HG02678 (cell line): ENCODE measurements at regions not wholly inside any gene's neighbourhood (a gene's known extent, or its start where the extent isn't known, plus 50 kb on each side); places are given as distances from the start of the nearest gene placed in this dataset.

Experiments used
- ATAC-seq: cut with Tn5 transposase; IDR thresholded peaks from one replicate; pipeline ENCODE4 v1.9.1; 2021; ENCODE audit warnings: mild to moderate bottlenecking, moderate library complexity; ENCODE audit not compliant: unreplicated experiment

- ATAC-seq = no peak
Observed at GRCh38 chr6:56348578-56348977, 101.2 kb upstream of the COL21A1 start.

GRCh38 chr6:56347526-56347925 lies 100.1 kb upstream of the COL21A1 start:
- no peak for ATAC-seq

GRCh38 chr6:56346958-56347357 lies 99.6 kb upstream of the COL21A1 start:
- no peak for ATAC-seq

- no peak for ATAC-seq
Observed at GRCh38 chr6:56345376-56345995, 98.1 kb upstream of the COL21A1 start.

GRCh38 chr6:56343295-56343694 lies 95.9 kb upstream of the COL21A1 start:
- ATAC-seq = no peak

- no peak for ATAC-seq
Observed at GRCh38 chr6:56339524-56339923, 92.1 kb upstream of the COL21A1 start.

- no peak for ATAC-seq
Observed at GRCh38 chr6:56335726-56336125, 88.3 kb upstream of the COL21A1 start.

- no peak for ATAC-seq
Observed at GRCh38 chr6:56334937-56335336, 87.6 kb upstream of the COL21A1 start.

- no peak for ATAC-seq
Observed at GRCh38 chr6:56329271-56330050, 82.1 kb upstream of the COL21A1 start.

- ATAC-seq = no peak
Observed at GRCh38 chr6:56328728-56329090, 81.3 kb upstream of the COL21A1 start.

- no peak for ATAC-seq
Observed at GRCh38 chr6:56327946-56328727, 80.8 kb upstream of the COL21A1 start.

GRCh38 chr6:56324396-56324795 lies 77.0 kb upstream of the COL21A1 start:
- no peak for ATAC-seq

- ATAC-seq = no peak
Observed at GRCh38 chr6:56318851-56319250, 71.5 kb upstream of the COL21A1 start.

- peak; percentile 59 for ATAC-seq
Observed at GRCh38 chr6:56314683-56315523, 67.5 kb upstream of the COL21A1 start.

- ATAC-seq = no peak
Observed at GRCh38 chr6:56311533-56312448, 64.4 kb upstream of the COL21A1 start.

GRCh38 chr6:56311061-56311460 lies 63.7 kb upstream of the COL21A1 start:
- ATAC-seq = no peak

- no peak for ATAC-seq
Observed at GRCh38 chr6:56310241-56310640, 62.9 kb upstream of the COL21A1 start.

- no peak for ATAC-seq
Observed at GRCh38 chr6:56299916-56300315, 52.5 kb upstream of the COL21A1 start.

- no peak for ATAC-seq
Observed at GRCh38 chr6:56297022-56297989, 49.9 kb upstream of the COL21A1 start.
